ENCODE measurements at regions not wholly inside any gene's neighbourhood (a gene's known extent, or its start where the extent isn't known, plus 50 kb on each side); places are given as distances from the start of the nearest gene placed in this dataset.

DNA sequence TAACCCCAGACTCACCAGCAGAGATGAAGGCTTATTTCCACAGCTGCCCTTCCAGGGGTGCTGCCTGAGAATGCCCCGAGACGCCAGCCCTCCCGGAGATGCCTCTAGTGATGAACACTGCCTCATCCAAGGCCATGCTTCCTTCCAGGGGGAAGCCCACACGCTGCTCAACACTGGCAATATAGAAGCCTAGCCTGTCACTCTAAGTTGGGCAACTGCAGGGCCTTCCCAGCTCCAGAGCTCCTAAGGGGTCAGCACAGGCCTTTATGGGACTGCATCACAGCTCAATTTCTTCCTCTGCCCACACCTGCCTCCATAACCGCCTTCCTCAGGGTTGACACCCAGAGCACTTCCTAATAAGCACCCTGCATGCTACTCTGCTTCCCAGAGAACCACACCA is 217.7 kb downstream of the ABHD5 start:
- peaks cover 0 to 2% of the 10 kb centered on the region in 2 donors for H3K4me1 ChIP-seq (ENCODE audit: control insufficient read depth in 2 of 2, insufficient read depth in 1 of 2, low read depth in 1 of 2, low read length in 2 of 2)
- no peaks in the 10 kb centered on the region for H3K79me1 ChIP-seq (ENCODE audit: low read depth, low read length)
- no peaks in the 10 kb centered on the region for H3K36me3 ChIP-seq (replicated peaks in 1 of 2; ENCODE audit: control insufficient read depth in 2 of 2, insufficient read depth in 2 of 2, low read length in 2 of 2)
- H3K23ac ChIP-seq (ENCODE audit: low read depth, low read length, poor library complexity): no peak overlapping the region
- no peak overlapping the region for H2BK15ac ChIP-seq (ENCODE audit: low read length)
- no CpG with 5 or more reads among the region's 5 CpGs for WGBS, 2 donors (ENCODE audit: extremely low coverage in 2 of 2, insufficient read length in 2 of 2, insufficient replicate concordance in 1 of 2)
- no peak overlapping the region for H2AK5ac ChIP-seq (ENCODE audit: low read depth, low read length)
- no peak overlapping the region for H3K4me2 ChIP-seq (ENCODE audit: insufficient read depth, low read length, poor library complexity, severe bottlenecking)
- H3K9ac ChIP-seq (ENCODE audit: low read depth, low read length, poor library complexity): no peak overlapping the region
- H3K4ac ChIP-seq (ENCODE audit: low read length): no peak overlapping the region
- no peak overlapping the region for H3K14ac ChIP-seq (ENCODE audit: low read length)
- no peak overlapping the region for H4K91ac ChIP-seq (ENCODE audit: low read depth, low read length, poor library complexity)
- no peak overlapping the region for H3K4me3 ChIP-seq (ENCODE audit: low read length in 2 of 2)
- H2AFZ ChIP-seq (ENCODE audit: low read length): no peak overlapping the region
- no peak overlapping the region for H3K27ac ChIP-seq (replicated peaks; ENCODE audit: low read length)
- no peak overlapping the region for H3K18ac ChIP-seq (ENCODE audit: low read length)
- no peak for DNase-seq (ENCODE audit: low spot score)
- H2BK120ac ChIP-seq (ENCODE audit: low read depth, low read length): no peak overlapping the region
- no peak overlapping the region for H2BK12ac ChIP-seq (ENCODE audit: low read length)
- H3K27me3 ChIP-seq (ENCODE audit: control insufficient read depth in 3 of 3, insufficient read depth in 3 of 3, low read depth in 1 of 3, low read length in 3 of 3): no peaks in the 10 kb centered on the region
- no peaks in the 10 kb centered on the region for H3K9me3 ChIP-seq (replicated peaks in 1 of 2; ENCODE audit: control insufficient read depth in 2 of 2, insufficient read depth in 1 of 2, low read depth in 1 of 2, low read length in 2 of 2)
- H4K8ac ChIP-seq (ENCODE audit: low read depth, low read length): no peak overlapping the region
- peak overlapping the region; percentile 7 for H2BK5ac ChIP-seq (ENCODE audit: low read length)

GRCh38 chr3:43909149-43909548 is 218.4 kb downstream of the ABHD5 start:
- Histone ChIP-seq H2AFZ (ENCODE audit: low read length) (no peak overlapping the region), H4K8ac (ENCODE audit: low read depth, low read length) (no peak overlapping the region), H3K18ac (ENCODE audit: low read length) (no peak overlapping the region), H3K4ac (ENCODE audit: low read length) (no peak overlapping the region), H3K23ac (ENCODE audit: low read depth, low read length, poor library complexity) (no peak overlapping the region), H2BK12ac (ENCODE audit: low read length) (no peak overlapping the region), H2BK15ac (ENCODE audit: low read length) (no peak overlapping the region), H3K4me2 (ENCODE audit: insufficient read depth, low read length, poor library complexity, severe bottlenecking) (no peak overlapping the region), H3K27me3 (ENCODE audit: control insufficient read depth in 3 of 3, insufficient read depth in 3 of 3, low read depth in 1 of 3, low read length in 3 of 3) (no peaks in the 10 kb centered on the region), H3K79me1 (ENCODE audit: low read depth, low read length) (no peaks in the 10 kb centered on the region), H3K4me1 (ENCODE audit: control insufficient read depth in 2 of 2, insufficient read depth in 1 of 2, low read depth in 1 of 2, low read length in 2 of 2) (peaks cover 0 to 2% of the 10 kb centered on the region in 2 donors), H2BK120ac (ENCODE audit: low read depth, low read length) (no peak overlapping the region), H2AK5ac (ENCODE audit: low read depth, low read length) (no peak overlapping the region), H3K4me3 (ENCODE audit: low read length in 2 of 2) (no peak overlapping the region), H3K9me3 (replicated peaks in 1 of 2; ENCODE audit: control insufficient read depth in 2 of 2, insufficient read depth in 1 of 2, low read depth in 1 of 2, low read length in 2 of 2) (no peaks in the 10 kb centered on the region), H3K36me3 (replicated peaks in 1 of 2; ENCODE audit: control insufficient read depth in 2 of 2, insufficient read depth in 2 of 2, low read length in 2 of 2) (no peaks in the 10 kb centered on the region), H3K9ac (ENCODE audit: low read depth, low read length, poor library complexity) (no peak overlapping the region), H3K27ac (replicated peaks; ENCODE audit: low read length) (no peak overlapping the region), H3K14ac (ENCODE audit: low read length) (no peak overlapping the region), H2BK5ac (ENCODE audit: low read length) (no peak overlapping the region), H4K91ac (ENCODE audit: low read depth, low read length, poor library complexity) (no peak overlapping the region)
- no peak for DNase-seq (ENCODE audit: low spot score)
- no CpG with 5 or more reads among the region's 3 CpGs for WGBS, 2 donors (ENCODE audit: extremely low coverage in 2 of 2, insufficient read length in 2 of 2, insufficient replicate concordance in 1 of 2)

- no peak overlapping the region for H4K8ac ChIP-seq (ENCODE audit: low read depth, low read length)
- no peak overlapping the region for H2AFZ ChIP-seq (ENCODE audit: low read length)
- no peak overlapping the region for H2BK12ac ChIP-seq (ENCODE audit: low read length)
- peaks cover 0 to 2% of the 10 kb centered on the region in 2 donors for H3K4me1 ChIP-seq (ENCODE audit: control insufficient read depth in 2 of 2, insufficient read depth in 1 of 2, low read depth in 1 of 2, low read length in 2 of 2)
- H2BK120ac ChIP-seq (ENCODE audit: low read depth, low read length): no peak overlapping the region
- no peaks in the 10 kb centered on the region for H3K36me3 ChIP-seq (replicated peaks in 1 of 2; ENCODE audit: control insufficient read depth in 2 of 2, insufficient read depth in 2 of 2, low read length in 2 of 2)
- H3K9ac ChIP-seq (ENCODE audit: low read depth, low read length, poor library complexity): no peak overlapping the region
- DNase-seq (ENCODE audit: low spot score): no peak
- H3K27ac ChIP-seq (replicated peaks; ENCODE audit: low read length): no peak overlapping the region
- no peak overlapping the region for H4K91ac ChIP-seq (ENCODE audit: low read depth, low read length, poor library complexity)
- WGBS, 2 donors (ENCODE audit: extremely low coverage in 2 of 2, insufficient read length in 2 of 2, insufficient replicate concordance in 1 of 2): no CpG with 5 or more reads among the region's 2 CpGs
- H3K4me2 ChIP-seq (ENCODE audit: insufficient read depth, low read length, poor library complexity, severe bottlenecking): no peak overlapping the region
- no peak overlapping the region for H2BK5ac ChIP-seq (ENCODE audit: low read length)
- H3K14ac ChIP-seq (ENCODE audit: low read length): no peak overlapping the region
- no peaks in the 10 kb centered on the region for H3K27me3 ChIP-seq (ENCODE audit: control insufficient read depth in 3 of 3, insufficient read depth in 3 of 3, low read depth in 1 of 3, low read length in 3 of 3)
- H3K9me3 ChIP-seq (replicated peaks in 1 of 2; ENCODE audit: control insufficient read depth in 2 of 2, insufficient read depth in 1 of 2, low read depth in 1 of 2, low read length in 2 of 2): no peaks in the 10 kb centered on the region
- no peak overlapping the region for H2AK5ac ChIP-seq (ENCODE audit: low read depth, low read length)
- H3K79me1 ChIP-seq (ENCODE audit: low read depth, low read length): no peaks in the 10 kb centered on the region
- no peak overlapping the region for H3K18ac ChIP-seq (ENCODE audit: low read length)
- H3K4ac ChIP-seq (ENCODE audit: low read length): no peak overlapping the region
- no peak overlapping the region for H3K4me3 ChIP-seq (ENCODE audit: low read length in 2 of 2)
- no peak overlapping the region for H3K23ac ChIP-seq (ENCODE audit: low read depth, low read length, poor library complexity)
- no peak overlapping the region for H2BK15ac ChIP-seq (ENCODE audit: low read length)
Measured at GRCh38 chr3:43910750-43911149, 220.0 kb downstream of the ABHD5 start.

DNA sequence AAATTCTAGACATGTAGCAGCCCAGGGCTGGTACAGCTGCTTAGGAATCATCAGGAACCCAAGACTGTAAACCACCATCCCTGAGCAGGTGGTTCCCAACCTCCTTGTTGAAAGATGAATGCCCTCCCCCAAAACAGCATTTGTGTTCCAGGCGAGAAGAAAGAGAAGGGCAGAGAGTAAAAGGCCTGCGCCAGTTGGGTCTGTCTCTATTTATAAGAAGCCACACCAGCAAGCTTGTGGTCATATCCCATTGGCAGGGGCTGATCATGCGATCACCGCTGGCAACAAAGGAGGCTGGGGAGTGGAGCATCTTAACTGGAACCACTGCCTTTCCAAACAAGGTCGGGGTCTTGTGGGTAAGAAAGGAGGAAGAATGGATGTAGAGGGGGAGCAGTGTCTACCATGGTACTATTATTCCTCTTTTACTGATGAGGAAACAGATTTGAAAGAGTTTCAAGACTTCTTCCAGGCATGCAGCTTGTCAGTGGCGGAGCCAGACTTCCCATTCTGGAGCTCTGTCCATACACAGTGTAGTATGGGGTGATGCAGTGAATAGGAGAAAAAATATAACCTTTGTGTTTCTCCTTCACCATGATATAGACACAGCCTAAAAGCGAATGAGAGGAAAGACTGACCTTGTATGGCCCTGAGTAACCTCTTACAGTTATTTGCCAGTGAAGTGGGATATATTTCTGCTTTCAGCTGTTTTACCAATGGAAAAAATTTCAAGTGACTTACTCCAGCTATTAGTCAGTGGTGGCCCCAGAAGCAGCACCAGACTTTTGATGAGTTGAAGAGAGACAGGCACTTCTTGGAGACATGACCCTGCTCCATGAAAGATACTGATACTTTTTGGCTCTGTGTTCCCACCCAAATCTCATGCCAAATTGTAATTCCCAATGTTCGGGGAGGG is 222.6 kb downstream of the ABHD5 start:
- Histone ChIP-seq H3K23ac (ENCODE audit: low read depth, low read length, poor library complexity) (no peak overlapping the region), H2BK120ac (ENCODE audit: low read depth, low read length) (no peak overlapping the region), H3K4ac (ENCODE audit: low read length) (no peak overlapping the region), H4K91ac (ENCODE audit: low read depth, low read length, poor library complexity) (no peak overlapping the region), H4K8ac (ENCODE audit: low read depth, low read length) (no peak overlapping the region), H2AK5ac (ENCODE audit: low read depth, low read length) (no peak overlapping the region), H3K9me3 (replicated peaks in 1 of 2; ENCODE audit: control insufficient read depth in 2 of 2, insufficient read depth in 1 of 2, low read depth in 1 of 2, low read length in 2 of 2) (peaks cover 0 to 2% of the 10 kb centered on the region in 2 donors), H3K4me1 (ENCODE audit: control insufficient read depth in 2 of 2, insufficient read depth in 1 of 2, low read depth in 1 of 2, low read length in 2 of 2) (peaks cover 0 to 2% of the 10 kb centered on the region in 2 donors), H2BK12ac (ENCODE audit: low read length) (no peak overlapping the region), H2BK5ac (ENCODE audit: low read length) (no peak overlapping the region), H3K4me3 (ENCODE audit: low read length in 2 of 2) (no peak overlapping the region), H3K79me1 (ENCODE audit: low read depth, low read length) (no peaks in the 10 kb centered on the region), H3K9ac (ENCODE audit: low read depth, low read length, poor library complexity) (no peak overlapping the region), H3K36me3 (replicated peaks in 1 of 2; ENCODE audit: control insufficient read depth in 2 of 2, insufficient read depth in 2 of 2, low read length in 2 of 2) (no peaks in the 10 kb centered on the region), H3K18ac (ENCODE audit: low read length) (no peak overlapping the region), H2BK15ac (ENCODE audit: low read length) (no peak overlapping the region), H3K27ac (replicated peaks; ENCODE audit: low read length) (no peak overlapping the region), H3K27me3 (ENCODE audit: control insufficient read depth in 3 of 3, insufficient read depth in 3 of 3, low read depth in 1 of 3, low read length in 3 of 3) (no peaks in the 10 kb centered on the region), H2AFZ (ENCODE audit: low read length) (no peak overlapping the region), H3K14ac (ENCODE audit: low read length) (no peak overlapping the region), H3K4me2 (ENCODE audit: insufficient read depth, low read length, poor library complexity, severe bottlenecking) (no peak overlapping the region)
- no peak for DNase-seq (ENCODE audit: low spot score)
- no CpG with 5 or more reads among the region's 8 CpGs for WGBS, 2 donors (ENCODE audit: extremely low coverage in 2 of 2, insufficient read length in 2 of 2, insufficient replicate concordance in 1 of 2)

Data from neuronal stem cell (in vitro differentiated cells).